ENCODE measurements at regions not wholly inside any gene's neighbourhood (a gene's known extent, or its start where the extent isn't known, plus 50 kb on each side); places are given as distances from the start of the nearest gene placed in this dataset.

GRCh38 chr11:104776501-104777170 is 121.6 kb downstream of the CASP12 start:
- intact Hi-C loops (cut with micrococcal nuclease), result loop anchor here (10.0 kb wide), 1 partner anchor 62 kb away; no protein-coding TSS in a partner anchor
- Histone ChIP-seq H3K9me1 (ENCODE audit: control insufficient read depth, insufficient read depth, low read length) (no peaks in the 10 kb centered on the region), H3K9me3 (replicated peaks; ENCODE audit: control insufficient read depth, insufficient read depth, low read depth, low read length) (no peaks in the 10 kb centered on the region), H3K36me3 (ENCODE audit: control insufficient read depth, insufficient read depth, low read length) (no peaks in the 10 kb centered on the region), H3K79me2 (ENCODE audit: control insufficient read depth, insufficient read depth, low read length) (no peaks in the 10 kb centered on the region), H3K9ac (ENCODE audit: insufficient read depth in 1 of 2, low read depth in 2 of 2, low read length in 2 of 2) (no peak overlapping the region), H3K27me3 (ENCODE audit: control insufficient read depth in 2 of 2, insufficient read depth in 2 of 2, low read length in 2 of 2) (no peaks in the 10 kb centered on the region), H3K4me1 (replicated peaks in 1 of 2; ENCODE audit: control insufficient read depth in 2 of 2, insufficient read depth in 2 of 2, low read length in 2 of 2) (no peaks in the 10 kb centered on the region), H4K20me1 (replicated peaks; ENCODE audit: control insufficient read depth, insufficient read depth, low read length) (no peaks in the 10 kb centered on the region), H2AFZ (ENCODE audit: low read depth, low read length) (no peak overlapping the region), H3K4me3 (no peak overlapping the region), H3K4me2 (ENCODE audit: insufficient read depth, low read length) (no peak overlapping the region), H3K27ac (ENCODE audit: extremely low read depth, low read depth, low read length) (no peak overlapping the region)
- TF ChIP-seq ZNF212 (CRISPR knock-in tag; IDR thresholded peaks at IDR 0.05) (no peak), PCBP1 (IDR thresholded peaks at IDR 0.05; ENCODE audit: low read depth, low read length, poor library complexity, severe bottlenecking) (no peak), IFI16 (CRISPR knock-in tag; IDR thresholded peaks at IDR 0.05) (no peak), POLR2AphosphoS5 (IDR thresholded peaks at IDR 0.05; ENCODE audit: control insufficient read depth, insufficient read depth, low read depth, low read length) (no peak), L3MBTL2 (IDR thresholded peaks at IDR 0.05) (no peak), FOS (IDR thresholded peaks at IDR 0.05; ENCODE audit: extremely low read depth, insufficient read length) (no peak), C11orf30 (IDR thresholded peaks at IDR 0.05; ENCODE audit: low read depth) (no peak), ZNF639 (CRISPR knock-in tag; conservative IDR thresholded peaks at IDR 0.05 in 1 of 2, IDR thresholded peaks at IDR 0.05 in 1 of 2) (no peak), ZNF121 (CRISPR knock-in tag; conservative IDR thresholded peaks at IDR 0.05) (no peak), EWSR1 (IDR thresholded peaks at IDR 0.05; ENCODE audit: borderline replicate concordance, low read depth, partially characterized antibody) (no peak), FOXP1 (CRISPR knock-in tag; IDR thresholded peaks at IDR 0.05) (no peak), ARID3A (IDR thresholded peaks at IDR 0.05; ENCODE audit: borderline replicate concordance, low read depth, low read length) (no peak)
- in situ Hi-C loops (cut with MboI), result no loop called here
- POLR2A ChIA-PET, result no interaction called here
- 3% methylated on average over 3 of the region's 3 CpGs for WGBS (ENCODE audit: insufficient coverage, low coverage, missing lambda C conversion rate)
- FAIRE-seq, result no peak
- no TSS peak for BruUV-seq (replicated peaks)
- DNase-seq (ENCODE audit: extremely low read depth in 1 of 4, low spot score in 3 of 4), result no peak
- ATAC-seq, result no peak
- CTCF ChIA-PET (ENCODE audit: low intra/inter-chr PET ratio), result no interaction called here

Data from K562 (cell line).